ENCODE measurements at regions not wholly inside any gene's neighbourhood (a gene's known extent, or its start where the extent isn't known, plus 50 kb on each side); places are given as distances from the start of the nearest gene placed in this dataset.
"Not testable (repeated sequence)": the region's sequence is repeated elsewhere in the genome, so short reads cannot be mapped to it uniquely, and the experiment has no call there.

- DNase-seq = no peak
- Histone ChIP-seq H3K4me3 (replicated peaks in 1 of 3) (no peak overlapping the region), H3K36me3 (no peaks in the 10 kb centered on the region), H3K27me3 (no peaks in the 10 kb centered on the region), H3K4me1 (no peaks in the 10 kb centered on the region), H3K27ac (no peak overlapping the region), H3K9me3 (no peaks in the 10 kb centered on the region)
- TF ChIP-seq CTCF (IDR thresholded peaks at IDR 0.05) (no peak), POLR2A (IDR thresholded peaks at IDR 0.05) (no peak)
- intact Hi-C loops (cut with DNase I) = no loop called here
- 73 to 96% methylated on average over 3 of the region's 3 CpGs for WGBS, 2 donors
These were observed 262.0 kb upstream of the C9orf72 start for GRCh38 chr9:27835286-27835685.

- H3K27ac ChIP-seq = no peak overlapping the region
- intact Hi-C loops (cut with DNase I) = no loop called here
- H3K27me3 ChIP-seq = no peaks in the 10 kb centered on the region
- TF ChIP-seq POLR2A (IDR thresholded peaks at IDR 0.05) (no peak), CTCF (IDR thresholded peaks at IDR 0.05) (no peak)
- 86 to 90% methylated on average over 6 of the region's 6 CpGs for WGBS, 2 donors
- no peaks in the 10 kb centered on the region for H3K36me3 ChIP-seq
- H3K4me3 ChIP-seq (replicated peaks in 1 of 3) = no peak overlapping the region
- no peaks in the 10 kb centered on the region for H3K4me1 ChIP-seq
- no peak for DNase-seq
- H3K9me3 ChIP-seq = no peaks in the 10 kb centered on the region
These were observed 262.5 kb upstream of the C9orf72 start for GRCh38 chr9:27835746-27836145.

GRCh38 chr9:27836661-27837401 is 263.6 kb upstream of the C9orf72 start:
- Histone ChIP-seq H3K9me3 (no peaks in the 10 kb centered on the region), H3K4me3 (replicated peaks in 1 of 3) (no peak overlapping the region), H3K36me3 (no peaks in the 10 kb centered on the region), H3K27ac (no peak overlapping the region), H3K27me3 (no peaks in the 10 kb centered on the region), H3K4me1 (no peaks in the 10 kb centered on the region)
- no peak for DNase-seq
- TF ChIP-seq CTCF (IDR thresholded peaks at IDR 0.05) (no peak), POLR2A (IDR thresholded peaks at IDR 0.05) (no peak)
- intact Hi-C loops (cut with DNase I) = no loop called here
- WGBS, 2 donors = 85 to 89% methylated on average over 7 of the region's 7 CpGs

- H3K36me3 ChIP-seq = no peaks in the 10 kb centered on the region
- DNase-seq = no peak
- H3K27ac ChIP-seq = no peak overlapping the region
- H3K9me3 ChIP-seq = no peaks in the 10 kb centered on the region
- no peaks in the 10 kb centered on the region for H3K4me1 ChIP-seq
- intact Hi-C loops (cut with DNase I) = no loop called here
- H3K4me3 ChIP-seq (replicated peaks in 1 of 3) = no peak overlapping the region
- no peaks in the 10 kb centered on the region for H3K27me3 ChIP-seq
- no peak for TF ChIP-seq POLR2A (IDR thresholded peaks at IDR 0.05)
- no peak for TF ChIP-seq CTCF (IDR thresholded peaks at IDR 0.05)
- WGBS, 2 donors = 91 to 94% methylated on average over 3 of the region's 3 CpGs
These were observed 265.6 kb upstream of the C9orf72 start for GRCh38 chr9:27838876-27839275.

- WGBS, 2 donors = 83 to 84% methylated on average over 1 of the region's 1 CpG
- DNase-seq; H3K36me3 ChIP-seq; H3K4me3 ChIP-seq (replicated peaks in 1 of 3); H3K27me3 ChIP-seq; intact Hi-C loops (cut with DNase I); H3K4me1 ChIP-seq; H3K27ac ChIP-seq; H3K9me3 ChIP-seq: not testable (repeated sequence)
These were observed 266.5 kb upstream of the C9orf72 start for GRCh38 chr9:27839767-27840166.

All from thyroid gland (tissue), 4 donors.